ENCODE measurements at regions not wholly inside any gene's neighbourhood (a gene's known extent, or its start where the extent isn't known, plus 50 kb on each side); places are given as distances from the start of the nearest gene placed in this dataset.
"Not testable (repeated sequence)": the region's sequence is repeated elsewhere in the genome, so short reads cannot be mapped to it uniquely, and the experiment has no call there.

GRCh38 chr16:58801838-58802237 is 67.7 kb upstream of the GOT2 start:
- Histone ChIP-seq H3K4me3 (ENCODE audit: low read depth in 1 of 3, low read length in 3 of 3) (no peak overlapping the region), H3K36me3 (ENCODE audit: control insufficient read depth in 3 of 3, insufficient read depth in 2 of 3, low read depth in 1 of 3, low read length in 3 of 3) (no peaks in the 10 kb centered on the region), H3K27ac (ENCODE audit: low read depth in 1 of 3, low read length in 2 of 3) (no peak overlapping the region), H3K4me1 (ENCODE audit: control insufficient read depth in 3 of 3, insufficient read depth in 2 of 3, low read depth in 1 of 3, low read length in 2 of 3) (no peaks in the 10 kb centered on the region), H3K9me3 (ENCODE audit: control insufficient read depth in 2 of 2, insufficient read depth in 1 of 2, low read depth in 1 of 2, low read length in 1 of 2) (peaks cover 0 to 8% of the 10 kb centered on the region in 2 donors), H3K27me3 (ENCODE audit: control insufficient read depth in 3 of 3, insufficient read depth in 3 of 3, low read length in 3 of 3) (no peaks in the 10 kb centered on the region)
- WGBS, 3 donors: 23 to 45% (median 32%) methylated on average over 1 of the region's 1 CpG
- DNase-seq: no peak
- FAIRE-seq: no peak

GRCh38 chr16:58797137-58797801 is 63.2 kb upstream of the GOT2 start:
- WGBS, 3 donors: 73 to 79% (median 78%) methylated on average over 9 of the region's 9 CpGs
- FAIRE-seq (no peak), DNase-seq (no peak)
- Histone ChIP-seq H3K4me3 (ENCODE audit: low read depth in 1 of 3, low read length in 3 of 3) (no peak overlapping the region), H3K36me3 (ENCODE audit: control insufficient read depth in 3 of 3, insufficient read depth in 2 of 3, low read depth in 1 of 3, low read length in 3 of 3) (no peaks in the 10 kb centered on the region), H3K27ac (ENCODE audit: low read depth in 1 of 3, low read length in 2 of 3) (no peak overlapping the region), H3K27me3 (ENCODE audit: control insufficient read depth in 3 of 3, insufficient read depth in 3 of 3, low read length in 3 of 3) (peaks cover 0 to 1% (median 0%) of the 10 kb centered on the region in 3 donors), H3K4me1 (ENCODE audit: control insufficient read depth in 3 of 3, insufficient read depth in 2 of 3, low read depth in 1 of 3, low read length in 2 of 3) (no peaks in the 10 kb centered on the region), H3K9me3 (ENCODE audit: control insufficient read depth in 2 of 2, insufficient read depth in 1 of 2, low read depth in 1 of 2, low read length in 1 of 2) (peaks cover 0 to under 1% of the 10 kb centered on the region in 2 donors)

DNA sequence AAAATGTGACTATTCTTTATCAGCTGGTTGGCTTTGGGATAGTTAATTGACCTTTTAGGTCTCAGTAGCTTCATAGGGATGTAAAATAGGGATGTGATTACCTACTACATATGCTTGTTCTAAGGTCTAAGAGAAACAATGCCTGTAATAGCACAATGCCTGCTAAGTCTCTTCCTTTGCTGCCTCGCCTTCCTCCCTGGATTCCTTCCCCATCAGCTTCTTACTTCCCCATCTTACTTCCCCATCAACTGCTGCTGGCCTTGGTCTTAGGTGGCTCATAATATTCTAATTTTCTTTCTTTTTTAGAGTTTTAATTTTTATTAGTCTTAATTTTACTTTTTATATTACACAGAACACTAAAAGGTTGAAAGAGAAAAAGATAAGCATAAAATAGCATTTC is 59.2 kb upstream of the GOT2 start:
- H3K4me1 ChIP-seq (ENCODE audit: control insufficient read depth in 3 of 3, insufficient read depth in 2 of 3, low read depth in 1 of 3, low read length in 2 of 3): no peaks in the 10 kb centered on the region
- no peak overlapping the region for H3K27ac ChIP-seq (ENCODE audit: low read depth in 1 of 3, low read length in 2 of 3)
- FAIRE-seq (no peak), DNase-seq (no peak)
- H3K36me3 ChIP-seq (ENCODE audit: control insufficient read depth in 3 of 3, insufficient read depth in 2 of 3, low read depth in 1 of 3, low read length in 3 of 3): no peaks in the 10 kb centered on the region
- 44 to 56% (median 48%) methylated on average over 1 of the region's 1 CpG for WGBS, 3 donors
- peaks cover 0 to 1% (median 0%) of the 10 kb centered on the region in 3 donors for H3K27me3 ChIP-seq (ENCODE audit: control insufficient read depth in 3 of 3, insufficient read depth in 3 of 3, low read length in 3 of 3)
- H3K9me3 ChIP-seq (ENCODE audit: control insufficient read depth in 2 of 2, insufficient read depth in 1 of 2, low read depth in 1 of 2, low read length in 1 of 2): no peaks in the 10 kb centered on the region
- no peak overlapping the region for H3K4me3 ChIP-seq (ENCODE audit: low read depth in 1 of 3, low read length in 3 of 3)

DNA sequence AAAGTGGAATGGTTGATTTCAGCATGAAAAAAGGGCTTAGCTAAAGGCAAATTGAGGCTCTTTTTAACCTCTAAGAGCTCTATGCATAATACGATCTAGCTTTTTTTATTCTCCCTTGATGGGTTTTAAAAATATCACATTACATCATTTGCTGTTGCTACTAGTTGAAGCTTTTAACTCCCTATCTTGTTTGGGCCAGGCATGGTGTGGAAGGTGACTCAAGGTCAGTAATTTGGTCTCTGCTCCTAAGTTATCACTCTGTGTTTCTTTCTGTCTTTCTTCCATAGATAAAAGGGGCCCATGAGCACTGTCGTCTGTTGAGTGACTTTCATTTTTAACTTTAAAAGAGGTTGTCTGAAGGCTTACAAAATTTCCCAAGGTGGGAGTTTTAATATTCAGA is 58.1 kb upstream of the GOT2 start:
- Histone ChIP-seq H3K9me3 (ENCODE audit: control insufficient read depth in 2 of 2, insufficient read depth in 1 of 2, low read depth in 1 of 2, low read length in 1 of 2) (no peaks in the 10 kb centered on the region), H3K4me3 (ENCODE audit: low read depth in 1 of 3, low read length in 3 of 3) (no peak overlapping the region), H3K27me3 (ENCODE audit: control insufficient read depth in 3 of 3, insufficient read depth in 3 of 3, low read length in 3 of 3) (peaks cover 0 to 1% (median 0%) of the 10 kb centered on the region in 3 donors), H3K4me1 (ENCODE audit: control insufficient read depth in 3 of 3, insufficient read depth in 2 of 3, low read depth in 1 of 3, low read length in 2 of 3) (no peaks in the 10 kb centered on the region), H3K36me3 (ENCODE audit: control insufficient read depth in 3 of 3, insufficient read depth in 2 of 3, low read depth in 1 of 3, low read length in 3 of 3) (no peaks in the 10 kb centered on the region), H3K27ac (ENCODE audit: low read depth in 1 of 3, low read length in 2 of 3) (no peak overlapping the region)
- WGBS, 3 donors: 36 to 37% (median 37%) methylated on average over 2 of the region's 2 CpGs
- no peak for FAIRE-seq
- DNase-seq: no peak

GRCh38 chr16:58790816-58791557 is 56.9 kb upstream of the GOT2 start:
- WGBS, 3 donors: 93 to 98% (median 94%) methylated on average over 30 to 32 of the region's 32 CpGs
- not testable (repeated sequence) for FAIRE-seq; H3K9me3 ChIP-seq (ENCODE audit: control insufficient read depth in 2 of 2, insufficient read depth in 1 of 2, low read depth in 1 of 2, low read length in 1 of 2); H3K4me1 ChIP-seq (ENCODE audit: control insufficient read depth in 3 of 3, insufficient read depth in 2 of 3, low read depth in 1 of 3, low read length in 2 of 3); H3K27ac ChIP-seq (ENCODE audit: low read depth in 1 of 3, low read length in 2 of 3); H3K27me3 ChIP-seq (ENCODE audit: control insufficient read depth in 3 of 3, insufficient read depth in 3 of 3, low read length in 3 of 3); H3K4me3 ChIP-seq (ENCODE audit: low read depth in 1 of 3, low read length in 3 of 3); DNase-seq; H3K36me3 ChIP-seq (ENCODE audit: control insufficient read depth in 3 of 3, insufficient read depth in 2 of 3, low read depth in 1 of 3, low read length in 3 of 3)

GRCh38 chr16:58789351-58789750 is 55.2 kb upstream of the GOT2 start:
- Histone ChIP-seq H3K4me1 (ENCODE audit: control insufficient read depth in 3 of 3, insufficient read depth in 2 of 3, low read depth in 1 of 3, low read length in 2 of 3) (no peaks in the 10 kb centered on the region), H3K9me3 (ENCODE audit: control insufficient read depth in 2 of 2, insufficient read depth in 1 of 2, low read depth in 1 of 2, low read length in 1 of 2) (no peaks in the 10 kb centered on the region), H3K27ac (ENCODE audit: low read depth in 1 of 3, low read length in 2 of 3) (no peak overlapping the region), H3K36me3 (ENCODE audit: control insufficient read depth in 3 of 3, insufficient read depth in 2 of 3, low read depth in 1 of 3, low read length in 3 of 3) (no peaks in the 10 kb centered on the region), H3K4me3 (ENCODE audit: low read depth in 1 of 3, low read length in 3 of 3) (no peak overlapping the region), H3K27me3 (ENCODE audit: control insufficient read depth in 3 of 3, insufficient read depth in 3 of 3, low read length in 3 of 3) (no peaks in the 10 kb centered on the region)
- 79 to 84% (median 80%) methylated on average over 3 to 4 of the region's 4 CpGs for WGBS, 3 donors
- no peak for DNase-seq
- no peak for FAIRE-seq

Data from small intestine (tissue), 7 donors.